Astrocyte of the spinal cord (primary cell): ENCODE measurements at regions not wholly inside any gene's neighbourhood (a gene's known extent, or its start where the extent isn't known, plus 50 kb on each side); places are given as distances from the start of the nearest gene placed in this dataset.

Source experiments
- DNase-seq: peaks from one replicate; pipeline ENCODE4 v3.0.0; 2011; ENCODE audit warnings: low read depth, low spot score
- H3K4me3 ChIP-seq: 2 replicates; pipeline ENCODE4 v1.5.1; 2011; ENCODE audit warnings: low read depth, mild to moderate bottlenecking, low read length, moderate library complexity
- in situ Hi-C: cut with HindIII; loops from 2 replicates; pipeline ENCODE4 v1.10.0; 2017; ENCODE audit warnings: low sequenced_read_pairs
- TF ChIP-seq, protein P1 (sequence below): IDR thresholded peaks from 2 replicates; pipeline ENCODE4 v1.5.1; 2012; ENCODE audit warnings: low read depth, mild to moderate bottlenecking, low read length, inconsistent platforms

DNA sequence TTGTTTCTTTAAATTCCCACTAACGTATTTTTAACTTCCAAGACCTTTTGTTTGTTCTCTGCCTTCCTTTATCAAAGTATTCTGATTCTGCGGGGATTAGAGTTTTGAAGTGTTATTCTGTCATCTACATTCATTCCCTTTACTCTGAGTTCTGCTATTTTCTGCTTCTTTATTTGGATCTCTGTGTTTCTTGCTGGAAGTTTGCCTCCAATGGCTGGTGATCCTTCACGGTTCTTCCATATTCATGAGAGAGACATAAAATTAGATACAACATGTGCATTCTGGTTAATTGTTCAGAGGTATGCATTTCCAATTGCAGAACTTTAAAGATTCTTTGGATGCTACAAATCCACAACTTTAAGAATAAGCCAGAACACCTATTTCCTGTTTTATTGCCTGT, 244.7 kb upstream of the ADARB2 start:
- DNase-seq, result no peak
- in situ Hi-C loops, result no loop called here
- TF ChIP-seq, protein P1, sequence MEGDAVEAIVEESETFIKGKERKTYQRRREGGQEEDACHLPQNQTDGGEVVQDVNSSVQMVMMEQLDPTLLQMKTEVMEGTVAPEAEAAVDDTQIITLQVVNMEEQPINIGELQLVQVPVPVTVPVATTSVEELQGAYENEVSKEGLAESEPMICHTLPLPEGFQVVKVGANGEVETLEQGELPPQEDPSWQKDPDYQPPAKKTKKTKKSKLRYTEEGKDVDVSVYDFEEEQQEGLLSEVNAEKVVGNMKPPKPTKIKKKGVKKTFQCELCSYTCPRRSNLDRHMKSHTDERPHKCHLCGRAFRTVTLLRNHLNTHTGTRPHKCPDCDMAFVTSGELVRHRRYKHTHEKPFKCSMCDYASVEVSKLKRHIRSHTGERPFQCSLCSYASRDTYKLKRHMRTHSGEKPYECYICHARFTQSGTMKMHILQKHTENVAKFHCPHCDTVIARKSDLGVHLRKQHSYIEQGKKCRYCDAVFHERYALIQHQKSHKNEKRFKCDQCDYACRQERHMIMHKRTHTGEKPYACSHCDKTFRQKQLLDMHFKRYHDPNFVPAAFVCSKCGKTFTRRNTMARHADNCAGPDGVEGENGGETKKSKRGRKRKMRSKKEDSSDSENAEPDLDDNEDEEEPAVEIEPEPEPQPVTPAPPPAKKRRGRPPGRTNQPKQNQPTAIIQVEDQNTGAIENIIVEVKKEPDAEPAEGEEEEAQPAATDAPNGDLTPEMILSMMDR, result no peak
- H3K4me3 ChIP-seq, result no peak overlapping the region

DNA sequence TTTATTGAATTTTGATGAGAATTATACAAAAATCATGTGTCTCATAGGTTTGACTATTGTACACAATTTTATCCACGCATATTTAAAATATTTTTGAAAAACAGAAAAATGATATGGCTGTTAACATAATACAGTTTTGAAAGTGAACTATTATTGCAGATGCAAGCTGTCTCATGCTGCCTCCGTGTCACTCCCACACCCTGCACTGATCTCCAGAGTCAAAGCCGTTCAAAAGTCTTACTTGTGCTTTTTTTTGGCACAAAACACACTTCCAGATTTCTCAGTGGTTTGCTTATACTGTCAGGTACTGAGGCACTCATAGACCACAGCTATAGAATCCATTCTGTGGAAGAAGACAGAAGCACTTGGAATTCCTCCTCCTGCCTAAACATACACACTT, 243.1 kb upstream of the ADARB2 start:
- TF ChIP-seq, protein P1, result no peak
- no peak overlapping the region for H3K4me3 ChIP-seq
- DNase-seq, result no peak
- in situ Hi-C loops, result no loop called here

DNA sequence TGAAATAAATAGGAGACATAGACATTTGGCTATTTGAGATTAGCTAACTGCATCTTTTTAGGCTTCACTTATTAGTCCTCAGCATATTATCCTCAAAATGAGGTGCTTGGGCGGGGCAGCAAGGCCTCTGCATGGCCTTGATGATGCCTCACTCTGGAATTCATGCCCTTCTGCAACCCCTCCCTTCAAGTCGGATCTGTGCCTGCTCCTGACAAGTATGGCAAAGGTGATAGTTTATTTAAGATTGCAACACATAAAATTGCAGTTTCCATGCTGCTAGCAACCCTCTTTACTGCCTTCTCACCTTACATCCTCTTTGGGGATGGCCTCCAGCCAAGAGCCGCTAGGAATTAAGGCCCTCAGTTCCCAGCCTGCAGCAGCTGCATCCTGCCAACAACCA, 241.3 kb upstream of the ADARB2 start:
- in situ Hi-C loops, result no loop called here
- no peak for DNase-seq
- H3K4me3 ChIP-seq, result no peak overlapping the region
- TF ChIP-seq, protein P1, result no peak

DNA sequence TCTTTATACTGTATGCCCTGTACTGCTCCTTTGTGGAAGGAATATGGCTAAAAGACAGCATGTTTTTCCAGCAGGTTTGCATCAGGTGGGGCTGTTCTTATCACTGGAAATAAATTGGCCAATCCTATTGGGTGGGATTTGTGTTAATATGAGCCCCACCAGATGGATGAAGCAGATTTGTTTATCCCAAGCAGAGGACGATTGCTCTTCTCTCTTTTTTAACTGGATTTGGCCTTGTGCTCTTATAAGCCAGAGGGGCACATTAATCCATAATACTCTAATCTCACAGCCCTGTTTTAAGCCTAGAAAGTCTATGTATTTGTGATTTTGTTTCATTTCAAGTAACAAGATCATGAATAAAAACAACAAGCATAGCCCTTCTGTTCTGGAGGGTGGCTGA, 240.1 kb upstream of the ADARB2 start:
- no peak overlapping the region for H3K4me3 ChIP-seq
- no peak for DNase-seq
- TF ChIP-seq, protein P1, result no peak
- in situ Hi-C loops, result no loop called here

DNA sequence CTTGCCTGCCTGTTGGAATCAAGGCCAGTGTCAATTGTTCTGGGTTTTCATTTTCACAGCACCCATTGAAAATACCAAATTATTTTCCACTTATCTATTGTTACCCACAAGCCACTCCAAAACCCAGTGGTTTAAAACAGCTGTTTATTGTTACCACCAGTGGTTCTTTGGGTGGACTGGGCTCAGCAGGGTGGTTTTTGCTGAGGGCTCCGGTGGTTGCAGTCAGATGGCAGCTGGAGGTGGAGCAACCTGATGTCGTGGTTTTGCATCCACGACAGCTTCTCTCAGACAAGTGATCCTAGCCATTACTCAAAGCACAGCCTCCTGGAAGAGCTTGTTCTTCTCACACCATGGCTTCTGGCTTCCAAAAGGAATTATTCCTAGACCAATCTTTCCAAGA, 235.1 kb upstream of the ADARB2 start:
- TF ChIP-seq, protein P1, result no peak
- DNase-seq, result no peak
- in situ Hi-C loops, result no loop called here
- no peak overlapping the region for H3K4me3 ChIP-seq

DNA sequence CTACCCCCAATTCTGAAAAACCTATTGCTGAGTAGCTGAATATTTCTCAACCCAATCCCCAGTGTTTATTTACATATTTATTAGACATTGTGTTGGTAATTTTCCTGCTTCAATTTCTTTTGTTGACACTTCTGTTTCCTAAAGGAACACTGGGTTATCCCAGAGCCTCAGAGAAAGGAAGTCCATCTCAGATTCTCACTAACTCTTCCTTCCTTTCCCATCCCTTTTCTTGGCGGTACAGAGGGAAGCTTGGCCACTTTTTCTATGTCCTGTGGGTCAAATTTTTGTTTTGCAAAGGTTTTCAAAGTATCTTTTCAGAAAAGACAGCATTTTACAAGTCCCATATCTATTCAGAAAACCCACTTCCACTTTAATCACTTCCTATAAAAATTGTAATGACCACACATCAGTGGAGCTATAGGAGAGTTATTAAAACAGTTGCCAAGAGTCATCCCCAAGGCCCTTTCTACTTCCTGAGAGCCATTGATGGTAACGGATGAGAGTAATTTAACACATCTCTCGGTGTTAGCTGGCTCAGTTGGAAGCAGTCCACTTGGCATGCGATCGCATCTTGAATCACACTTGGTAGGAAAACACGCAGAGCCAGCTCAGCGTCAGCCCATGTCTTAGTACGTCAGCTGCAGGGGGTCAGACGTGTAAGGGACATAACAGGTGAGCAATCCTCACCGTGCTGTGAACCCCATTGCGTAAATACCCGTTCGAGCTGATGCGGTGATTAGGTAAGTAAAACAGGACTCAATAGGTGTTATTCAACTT, 231.1 kb upstream of the ADARB2 start:
- TF ChIP-seq, protein P1, result no peak
- in situ Hi-C loops, result no loop called here
- H3K4me3 ChIP-seq, result no peak overlapping the region
- DNase-seq, result no peak
